GOT3 (cell line): ENCODE measurements at regions not wholly inside any gene's neighbourhood (a gene's known extent, or its start where the extent isn't known, plus 50 kb on each side); places are given as distances from the start of the nearest gene placed in this dataset.

Experiments used
- DNase-seq: peaks from one replicate; lab custom pipeline; 2025; ENCODE audit warnings: mixed read lengths; lab: John Stamatoyannopoulos, UW

DNA sequence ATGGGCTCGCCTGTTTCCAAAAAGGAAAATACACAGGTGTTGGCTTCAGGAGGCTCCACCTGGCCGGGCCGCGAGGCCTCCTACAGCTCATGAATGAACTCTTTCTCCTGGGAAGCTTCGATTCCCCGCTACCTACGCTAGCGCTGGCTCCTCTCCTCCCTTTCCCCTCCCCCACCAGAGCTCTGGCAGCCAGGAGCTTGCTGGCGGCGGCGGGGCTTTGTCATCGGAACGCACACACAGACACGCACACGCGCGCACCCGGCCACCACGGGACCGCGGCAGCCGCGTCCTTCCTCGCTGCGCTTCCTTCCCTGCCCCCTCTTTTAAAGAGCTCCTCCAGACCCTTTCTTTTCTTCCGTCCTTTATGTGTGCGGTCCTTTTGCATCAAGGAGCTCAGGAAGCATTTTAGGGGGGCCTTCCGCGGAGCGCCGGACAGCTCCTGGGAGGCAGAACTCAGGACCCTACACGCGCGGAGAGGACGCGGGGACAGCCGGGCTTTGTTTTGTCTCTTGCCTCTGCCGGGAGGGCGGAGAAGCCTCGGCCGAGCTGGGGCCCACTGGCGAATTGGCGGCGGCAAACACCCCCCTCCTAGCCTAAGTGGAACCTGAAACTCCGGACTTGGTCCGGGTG, 70.2 kb upstream of the BCOR start:
- no peak for DNase-seq

- DNase-seq: no peak
These were observed 69.6 kb upstream of the BCOR start for GRCh38 chrX:40167233-40167849.

- peak; percentile 36 for DNase-seq
These were observed 68.8 kb upstream of the BCOR start for GRCh38 chrX:40166582-40166981.

- no peak for DNase-seq
These were observed 68.1 kb upstream of the BCOR start for GRCh38 chrX:40165861-40166260.

GRCh38 chrX:40165206-40165605, 67.4 kb upstream of the BCOR start:
- no peak for DNase-seq

- DNase-seq: no peak
These were observed 67.0 kb upstream of the BCOR start for GRCh38 chrX:40164751-40165150.

DNA sequence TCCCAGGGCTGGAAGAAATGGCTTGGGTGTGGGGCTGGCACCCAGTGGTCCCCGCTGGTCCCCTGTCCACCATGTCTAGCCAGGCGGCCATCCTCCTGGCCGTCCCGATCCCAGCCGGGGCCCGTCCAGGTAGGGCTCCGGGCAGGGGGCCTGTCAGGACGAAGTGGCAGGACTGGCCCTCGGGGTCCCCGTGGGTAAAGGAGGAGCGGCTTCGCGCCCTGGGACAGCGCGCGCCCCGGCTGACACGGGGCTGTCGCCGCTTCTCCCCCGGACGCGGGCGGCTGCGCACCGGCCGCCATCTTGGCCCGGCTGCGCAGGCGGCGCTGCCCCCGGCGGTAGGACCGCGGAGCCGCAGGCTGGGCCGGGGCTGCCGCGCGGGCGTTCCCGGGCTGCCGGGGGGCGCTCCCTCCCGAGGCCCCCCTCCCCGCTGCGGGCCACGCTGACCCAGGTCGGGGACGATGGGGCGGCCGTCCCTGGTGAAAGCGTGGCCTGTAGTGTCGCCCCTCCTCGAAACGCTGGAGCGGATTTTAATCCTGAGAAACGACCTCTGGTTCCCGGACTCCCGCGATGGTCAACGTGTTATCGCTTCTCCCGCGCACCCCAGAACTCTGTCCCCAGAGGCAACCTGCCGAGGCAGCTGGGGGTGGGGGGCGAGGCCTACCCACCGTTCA, 60.4 kb upstream of the BCOR start:
- no peak for DNase-seq

DNA sequence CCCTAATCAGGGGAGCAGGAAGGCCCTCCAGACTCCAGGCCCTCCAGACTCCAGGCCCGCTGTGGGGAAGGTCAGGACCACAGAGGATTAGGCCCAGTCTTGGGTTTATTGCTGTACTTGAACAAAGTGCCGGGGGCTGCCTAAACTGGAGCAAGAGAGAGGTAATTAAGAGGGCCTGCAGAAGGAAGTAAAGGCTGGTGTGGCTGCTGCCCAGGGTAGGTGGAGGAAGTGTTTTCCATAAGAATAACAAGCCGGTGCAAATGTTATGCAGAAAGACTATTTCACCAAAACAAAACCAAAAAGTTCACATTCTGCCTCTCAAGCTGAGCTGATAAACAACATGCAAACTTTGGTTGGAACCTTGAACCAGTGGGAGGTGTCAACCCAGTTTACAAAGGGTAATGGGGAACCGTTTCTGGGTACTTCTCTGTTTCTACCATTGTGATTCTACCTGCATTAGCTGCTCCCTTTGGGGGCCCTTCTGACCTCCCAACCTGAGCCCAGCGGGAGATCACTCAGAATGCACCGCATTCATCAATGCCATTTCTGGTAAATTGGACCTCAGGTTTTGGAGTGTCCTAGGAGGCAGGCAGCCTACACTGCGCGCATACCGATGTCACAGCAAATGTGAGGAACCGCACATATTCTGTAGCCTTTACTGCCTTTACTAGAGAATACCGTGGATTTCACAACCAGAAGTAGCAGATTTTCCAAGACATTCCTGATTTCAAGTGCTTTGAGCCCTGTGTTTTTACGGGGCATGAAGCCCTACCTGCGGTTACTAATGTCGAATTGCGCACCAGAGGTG, 59.7 kb upstream of the BCOR start:
- no peak for DNase-seq

- no peak for DNase-seq
These were observed 58.9 kb upstream of the BCOR start for GRCh38 chrX:40156470-40157227.

DNA sequence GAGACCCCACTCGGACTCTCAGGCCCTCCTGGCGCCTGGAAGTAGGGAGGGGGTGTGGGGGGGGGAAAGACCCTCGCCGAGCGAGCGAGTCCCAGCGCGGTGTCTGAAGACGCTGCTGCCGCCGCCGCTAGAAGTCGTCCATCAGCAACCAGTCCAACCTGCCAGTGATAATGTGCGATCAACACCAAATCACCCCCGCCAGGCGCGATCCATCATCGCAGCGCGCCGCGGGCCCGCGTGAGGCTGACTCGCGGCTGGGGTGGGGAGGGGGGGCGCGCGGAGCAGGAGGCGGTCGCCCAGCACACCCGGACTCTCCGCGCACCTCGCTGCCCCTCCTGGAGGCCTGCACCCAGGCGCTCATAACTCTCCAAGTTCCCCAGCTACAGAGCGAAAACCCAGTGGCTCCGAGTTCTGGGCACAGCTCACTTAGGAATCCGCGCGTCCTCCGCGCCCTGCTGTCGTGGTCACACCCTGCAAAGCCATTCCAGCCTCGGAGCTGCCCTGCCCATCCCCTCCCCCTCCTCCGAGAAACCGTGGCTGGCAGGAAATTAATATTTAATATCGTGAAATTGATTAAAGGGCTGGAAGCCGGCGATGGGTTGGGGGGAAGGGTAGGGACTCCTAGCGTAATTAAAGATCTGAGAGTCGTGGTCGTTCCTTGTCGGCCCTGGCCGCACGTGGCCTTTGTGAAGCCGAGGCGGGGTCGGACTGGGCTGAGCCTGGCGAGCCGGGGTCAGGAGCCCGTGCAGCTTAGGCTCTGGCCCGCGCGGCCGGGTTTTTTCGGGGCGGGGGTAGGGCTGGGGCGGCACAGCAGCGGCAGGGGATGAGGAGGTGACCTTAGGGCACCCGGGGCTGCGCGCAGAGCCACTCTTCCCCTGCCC, 58.1 kb upstream of the BCOR start:
- DNase-seq: no peak

DNA sequence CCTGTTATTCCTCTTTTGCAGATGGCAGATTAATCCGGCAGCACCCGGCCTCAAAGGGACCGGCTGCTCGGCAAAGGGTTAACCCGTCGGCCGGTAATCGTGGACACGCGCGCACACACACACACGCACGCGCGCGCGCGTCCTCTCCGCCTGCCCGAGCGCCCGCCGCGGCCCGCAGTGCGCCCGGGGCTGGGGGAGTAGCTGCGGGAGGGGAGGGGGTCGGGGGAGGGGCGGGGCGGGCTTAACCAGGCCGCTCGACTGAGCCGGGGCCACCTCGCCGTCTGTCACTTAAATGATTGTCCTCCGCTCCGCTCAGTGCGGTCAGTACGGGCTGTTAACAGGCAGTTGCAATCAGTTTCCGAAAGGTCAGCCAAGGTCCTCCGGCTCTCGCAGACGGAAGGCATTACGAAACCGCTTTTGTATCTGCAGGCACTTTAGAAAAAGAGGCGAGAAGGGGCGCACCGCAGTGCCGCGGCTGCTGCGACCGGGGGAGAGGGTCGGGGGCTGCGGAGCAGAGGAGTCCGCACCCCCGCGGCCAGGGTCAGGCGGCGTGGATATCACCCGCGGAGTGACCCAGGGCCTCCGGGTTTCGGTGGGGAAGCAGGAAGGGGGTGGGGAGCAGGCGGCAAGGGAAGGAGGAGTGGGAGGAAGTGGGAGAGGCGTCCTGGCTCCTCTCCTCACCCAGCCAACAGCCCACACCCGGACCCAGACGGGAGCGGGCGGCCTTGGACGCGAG, 57.3 kb upstream of the BCOR start:
- DNase-seq: no peak

DNA sequence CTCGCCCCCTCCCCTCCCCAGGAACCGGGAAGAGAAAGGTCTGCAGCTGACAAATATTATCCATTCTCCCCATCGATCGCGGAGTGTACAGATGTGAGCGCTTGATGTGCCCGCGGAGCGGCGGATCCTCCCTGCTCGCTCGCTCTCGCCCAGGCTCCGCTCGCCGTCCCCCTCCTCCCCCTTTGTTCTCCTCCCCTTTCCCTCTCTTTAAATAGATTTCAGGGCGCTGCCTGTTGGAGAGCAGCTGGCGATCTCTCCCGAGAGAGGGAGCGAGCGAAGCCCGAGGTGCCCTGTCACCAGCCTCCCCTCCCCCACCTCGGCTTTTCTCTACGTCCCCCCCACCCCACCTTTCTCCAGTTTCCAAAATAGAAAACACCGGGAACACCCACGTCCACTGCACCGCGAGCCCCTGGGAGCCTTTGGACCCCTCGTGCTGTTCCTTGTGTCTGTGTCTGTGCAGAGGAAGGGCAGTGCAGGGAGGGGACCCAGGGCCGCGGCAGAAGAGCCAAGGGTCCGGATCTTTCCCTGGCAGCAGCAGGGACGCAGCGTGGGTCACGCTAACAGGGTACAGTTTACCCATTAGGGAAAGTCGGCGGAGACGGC, 56.6 kb upstream of the BCOR start:
- DNase-seq: no peak

GRCh38 chrX:40153345-40154249, 55.8 kb upstream of the BCOR start:
- no peak for DNase-seq

DNA sequence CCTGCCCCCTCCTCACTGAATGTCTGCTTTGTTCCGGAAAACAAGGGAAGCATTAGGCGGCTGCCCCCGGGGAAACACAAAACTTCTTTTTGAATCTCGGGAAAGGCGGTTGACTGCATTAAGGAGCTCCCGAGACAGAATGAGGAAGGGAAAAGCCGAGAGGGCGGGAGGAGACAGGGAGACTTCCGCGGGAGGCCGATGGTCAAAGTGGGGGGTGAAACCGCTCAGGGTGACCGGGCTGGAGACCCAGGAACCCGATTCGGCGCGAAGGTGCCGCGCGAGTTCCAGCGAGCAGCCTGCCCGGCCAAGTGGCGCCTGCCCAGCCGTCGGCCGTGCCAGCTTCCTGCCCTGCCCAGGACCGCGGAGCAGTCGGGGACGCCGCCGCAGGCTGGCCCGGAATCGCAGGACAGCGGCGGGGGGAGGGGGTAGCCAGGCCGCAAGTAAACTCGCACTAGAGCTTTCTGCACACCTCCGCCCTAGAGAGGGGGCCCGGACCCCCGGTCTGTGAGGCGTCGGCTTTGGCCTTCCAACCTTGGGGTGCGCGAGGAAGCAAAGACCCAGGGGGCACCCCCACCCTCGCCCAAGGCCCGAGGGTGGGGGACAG, 55.1 kb upstream of the BCOR start:
- DNase-seq: no peak

DNA sequence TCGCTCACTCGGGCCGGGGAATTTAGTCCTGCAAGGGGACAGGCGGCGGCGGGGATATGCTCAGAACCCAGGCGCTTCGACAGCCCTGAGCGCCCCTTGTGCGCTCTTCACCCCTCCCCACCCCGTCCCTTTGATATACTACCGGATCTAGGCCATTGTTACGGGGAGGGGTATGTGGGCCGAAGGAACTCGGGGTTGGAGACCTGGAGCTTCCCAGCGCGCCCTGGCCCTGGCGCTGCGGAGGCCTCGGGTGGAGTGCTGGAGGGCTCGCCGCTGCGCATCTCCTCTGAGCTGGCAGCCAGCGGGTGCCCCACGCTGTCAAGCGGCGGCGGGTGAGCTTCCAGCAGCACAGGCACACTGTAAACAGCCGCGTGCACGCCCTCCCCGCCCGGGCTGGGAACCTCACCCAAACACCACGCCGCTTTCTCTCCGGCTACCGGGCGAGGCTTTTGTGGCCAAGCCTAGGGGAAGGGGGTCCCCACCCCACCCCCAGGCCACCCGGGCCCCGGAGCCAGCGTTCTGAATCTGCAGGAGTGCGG, 54.5 kb upstream of the BCOR start:
- no peak for DNase-seq

DNA sequence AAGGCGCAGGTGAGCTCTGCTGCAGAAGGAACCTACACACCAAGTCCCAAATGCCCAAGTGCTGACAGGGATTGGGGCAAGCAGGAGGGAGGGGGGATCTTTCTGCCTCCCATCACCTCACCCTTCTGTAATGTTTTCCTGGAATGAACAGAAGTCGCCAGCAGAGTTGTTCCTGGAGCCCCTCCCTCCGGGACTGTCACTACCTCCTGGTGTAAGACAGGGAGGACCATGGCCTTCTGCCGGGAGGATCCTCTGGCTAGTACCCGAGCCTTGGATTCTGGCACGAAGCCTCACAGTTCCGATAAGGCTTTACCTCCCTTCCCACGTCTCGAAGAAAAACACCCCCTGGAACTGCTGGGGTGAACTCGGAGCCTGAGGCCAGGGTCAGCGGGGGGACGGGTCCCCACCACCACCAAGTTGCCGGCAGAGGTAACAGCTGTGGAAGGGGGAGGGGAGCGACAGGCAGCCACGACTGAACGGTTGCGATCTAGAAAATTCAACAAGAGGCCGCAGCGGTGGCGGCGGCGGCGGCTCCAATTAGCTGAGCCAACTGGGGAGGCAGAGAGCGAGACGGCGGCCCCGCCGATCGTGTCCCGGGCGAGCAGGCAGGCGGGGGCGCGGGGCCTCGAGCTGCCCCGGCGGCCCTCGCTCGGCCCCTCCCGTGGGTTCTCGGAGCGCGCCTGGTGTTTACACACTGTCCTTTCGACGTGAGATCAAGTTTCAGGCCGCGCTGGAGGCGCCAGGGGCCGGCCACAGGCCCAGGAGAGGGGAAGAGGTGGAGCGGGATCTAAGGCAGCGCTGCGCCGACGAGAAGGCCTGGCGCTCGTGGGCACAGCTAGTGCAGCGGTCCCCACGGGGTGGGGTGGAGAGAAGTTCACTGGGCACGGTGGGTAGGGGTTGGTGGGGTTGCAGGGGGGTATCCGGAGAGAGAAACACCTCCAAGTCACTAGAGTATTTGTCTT, 53.7 kb upstream of the BCOR start:
- no peak for DNase-seq

DNA sequence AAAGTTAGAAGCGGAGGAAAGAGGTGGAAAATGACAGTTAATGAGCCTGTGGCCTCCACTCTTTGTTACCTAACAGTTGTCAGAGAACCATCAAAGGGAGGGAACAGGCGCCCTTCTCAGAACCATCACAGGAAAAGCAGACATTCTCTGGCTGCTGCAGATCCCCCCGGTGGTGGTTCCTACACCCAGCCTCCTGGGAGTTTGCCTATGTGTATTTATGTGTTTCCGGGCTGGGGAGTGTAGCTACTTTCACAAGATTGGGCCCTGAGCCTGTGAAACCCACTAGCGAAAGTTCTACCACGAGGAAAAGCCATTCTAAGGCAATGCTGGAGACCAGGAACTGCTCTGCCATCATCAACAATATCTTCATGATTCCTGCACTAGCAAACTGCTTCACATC, 52.7 kb upstream of the BCOR start:
- DNase-seq: no peak
